LNCaP clone FGC (cell line): ENCODE measurements at regions not wholly inside any gene's neighbourhood (a gene's known extent, or its start where the extent isn't known, plus 50 kb on each side); places are given as distances from the start of the nearest gene placed in this dataset.

Experiments used
- DNase-seq: peaks from one replicate; pipeline ENCODE4 v3.0.0-alpha.2; 2011; ENCODE audit warnings: low read depth
- H3K4me3 ChIP-seq: 2 replicates; pipeline ENCODE4 v1.5.1; 2011; ENCODE audit warnings: mild to moderate bottlenecking, low read depth, low read length, control low read depth
- TF ChIP-seq, protein P1 (sequence below): IDR thresholded peaks from 2 replicates; pipeline ENCODE4 v1.5.1; 2012; ENCODE audit warnings: mild to moderate bottlenecking; ENCODE audit not compliant: control insufficient read depth, insufficient read depth; ENCODE audit errors: extremely low read depth

DNA sequence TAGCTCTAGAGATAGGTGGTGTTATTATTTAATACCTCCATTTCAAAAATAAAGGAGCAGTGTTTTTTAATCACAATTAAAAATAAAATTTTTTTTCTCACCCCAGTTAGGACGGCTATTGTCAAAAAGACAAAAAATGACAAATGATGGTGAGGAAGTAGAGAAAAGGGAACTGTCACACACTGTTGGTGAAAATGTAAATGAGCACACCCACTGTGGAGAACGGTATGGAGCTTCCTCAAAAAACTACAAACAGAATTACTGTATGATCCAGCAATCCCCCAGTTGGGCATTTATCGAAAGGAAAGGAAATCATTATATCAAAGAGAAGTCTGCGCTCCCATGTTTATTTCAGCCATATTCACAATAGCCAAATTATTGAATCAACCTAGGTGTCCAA is 148.7 kb upstream of the NR5A2 start:
- no peak overlapping the region for H3K4me3 ChIP-seq
- TF ChIP-seq, protein P1, sequence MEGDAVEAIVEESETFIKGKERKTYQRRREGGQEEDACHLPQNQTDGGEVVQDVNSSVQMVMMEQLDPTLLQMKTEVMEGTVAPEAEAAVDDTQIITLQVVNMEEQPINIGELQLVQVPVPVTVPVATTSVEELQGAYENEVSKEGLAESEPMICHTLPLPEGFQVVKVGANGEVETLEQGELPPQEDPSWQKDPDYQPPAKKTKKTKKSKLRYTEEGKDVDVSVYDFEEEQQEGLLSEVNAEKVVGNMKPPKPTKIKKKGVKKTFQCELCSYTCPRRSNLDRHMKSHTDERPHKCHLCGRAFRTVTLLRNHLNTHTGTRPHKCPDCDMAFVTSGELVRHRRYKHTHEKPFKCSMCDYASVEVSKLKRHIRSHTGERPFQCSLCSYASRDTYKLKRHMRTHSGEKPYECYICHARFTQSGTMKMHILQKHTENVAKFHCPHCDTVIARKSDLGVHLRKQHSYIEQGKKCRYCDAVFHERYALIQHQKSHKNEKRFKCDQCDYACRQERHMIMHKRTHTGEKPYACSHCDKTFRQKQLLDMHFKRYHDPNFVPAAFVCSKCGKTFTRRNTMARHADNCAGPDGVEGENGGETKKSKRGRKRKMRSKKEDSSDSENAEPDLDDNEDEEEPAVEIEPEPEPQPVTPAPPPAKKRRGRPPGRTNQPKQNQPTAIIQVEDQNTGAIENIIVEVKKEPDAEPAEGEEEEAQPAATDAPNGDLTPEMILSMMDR: no peak
- DNase-seq: no peak

DNA sequence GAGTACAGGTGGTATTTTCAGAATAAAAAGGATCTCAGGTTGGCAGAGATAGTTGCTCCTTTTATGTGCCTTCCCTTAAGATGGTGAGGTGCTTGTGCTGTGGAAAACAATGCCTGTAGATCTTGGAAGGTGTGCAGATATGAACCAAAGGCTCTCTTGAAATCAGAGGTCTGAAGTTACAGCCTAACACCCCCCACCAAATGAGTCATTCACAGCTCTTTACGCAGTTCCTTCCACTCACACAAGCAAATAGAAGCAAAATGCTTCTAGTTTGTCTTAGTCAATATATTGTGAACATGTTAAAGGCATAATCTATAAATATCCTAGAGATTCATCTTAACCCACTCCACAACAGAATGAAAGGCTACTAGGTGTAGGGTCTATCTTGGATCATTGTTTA is 128.9 kb upstream of the NR5A2 start:
- TF ChIP-seq, protein P1: no peak
- no peak overlapping the region for H3K4me3 ChIP-seq
- no peak for DNase-seq

DNA sequence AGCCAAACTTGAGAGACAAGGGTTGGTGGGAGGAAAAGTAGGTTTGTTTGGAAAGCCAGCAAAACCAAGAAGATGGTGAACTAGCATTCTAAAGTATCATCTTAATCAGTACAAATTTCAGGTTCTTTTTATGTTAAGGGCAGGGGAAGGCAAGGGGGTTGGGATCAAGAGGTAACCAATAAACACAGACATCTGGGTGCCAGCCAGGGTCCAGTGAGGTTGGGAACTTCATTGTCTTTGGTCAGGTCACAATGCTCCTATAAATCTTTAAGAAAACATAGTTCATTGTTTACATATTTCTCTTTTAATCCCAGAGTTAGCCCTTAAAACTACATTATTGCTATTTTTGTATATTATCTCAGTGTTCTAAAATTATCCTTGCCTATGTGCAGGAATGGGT is 126.2 kb upstream of the NR5A2 start:
- TF ChIP-seq, protein P1: no peak
- no peak overlapping the region for H3K4me3 ChIP-seq
- peak; percentile 54 for DNase-seq

DNA sequence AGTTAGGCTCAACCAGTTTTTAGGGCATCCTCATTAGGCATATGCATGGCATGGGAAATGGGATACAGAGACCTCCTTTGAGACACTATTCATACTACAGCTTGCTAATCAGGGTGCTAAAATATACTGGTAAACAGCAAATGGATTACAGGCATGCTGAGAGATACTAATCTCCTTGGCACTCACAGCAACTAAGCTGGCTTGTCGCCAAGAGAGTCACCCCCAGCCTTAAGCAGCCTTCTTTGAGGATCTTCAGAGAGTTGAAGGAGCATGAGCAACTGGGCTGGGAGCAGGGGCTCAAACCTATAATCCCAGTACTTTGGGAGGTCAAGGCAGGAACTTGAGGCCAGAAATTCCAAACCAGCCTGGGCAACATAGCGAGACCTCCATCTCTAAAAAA is 120.1 kb upstream of the NR5A2 start:
- H3K4me3 ChIP-seq: no peak overlapping the region
- DNase-seq: no peak
- TF ChIP-seq, protein P1: no peak

DNA sequence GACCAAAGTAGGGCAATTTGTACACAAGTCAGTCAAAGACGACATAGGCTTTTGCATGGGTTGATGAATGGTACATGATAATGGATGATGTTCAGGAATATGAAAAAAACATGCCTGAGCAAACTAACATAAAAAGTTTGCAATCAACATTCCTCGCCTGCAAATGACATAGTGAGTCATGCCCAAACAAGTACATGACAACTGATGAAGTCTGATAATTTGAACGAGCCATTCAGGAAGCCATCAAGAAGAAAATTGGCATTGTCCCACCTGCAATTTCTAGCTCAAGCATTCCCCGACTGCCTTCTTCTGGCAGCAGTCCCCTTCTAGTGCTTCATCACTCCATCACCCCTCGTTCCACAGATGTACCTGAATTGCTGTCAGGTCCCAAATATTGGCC is 118.4 kb upstream of the NR5A2 start:
- peak; percentile 18 for DNase-seq
- TF ChIP-seq, protein P1: no peak

DNA sequence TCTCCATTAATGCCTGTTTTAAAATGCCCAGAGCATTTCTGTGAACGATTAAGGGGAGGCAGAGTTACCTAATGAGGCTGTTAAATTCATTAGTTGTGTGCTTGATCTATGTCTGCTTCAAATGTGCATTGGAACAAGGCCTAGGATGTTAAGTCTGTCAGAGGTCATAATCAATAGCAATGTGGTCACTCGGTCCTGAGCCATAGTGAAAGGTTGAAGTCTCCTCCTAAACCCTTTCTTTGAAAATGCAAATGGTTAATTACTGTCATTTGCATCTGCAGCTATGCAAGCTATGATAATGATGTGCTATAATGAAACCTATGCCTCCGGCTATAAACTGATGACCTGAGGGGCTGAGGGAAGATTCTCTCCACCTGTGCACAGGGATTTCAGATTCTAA is 114.2 kb upstream of the NR5A2 start:
- TF ChIP-seq, protein P1: no peak
- DNase-seq: no peak
- no peak overlapping the region for H3K4me3 ChIP-seq

More for the DNA sequence above, 118.4 kb upstream of the NR5A2 start:
- H3K4me3 ChIP-seq: no peak overlapping the region

DNA sequence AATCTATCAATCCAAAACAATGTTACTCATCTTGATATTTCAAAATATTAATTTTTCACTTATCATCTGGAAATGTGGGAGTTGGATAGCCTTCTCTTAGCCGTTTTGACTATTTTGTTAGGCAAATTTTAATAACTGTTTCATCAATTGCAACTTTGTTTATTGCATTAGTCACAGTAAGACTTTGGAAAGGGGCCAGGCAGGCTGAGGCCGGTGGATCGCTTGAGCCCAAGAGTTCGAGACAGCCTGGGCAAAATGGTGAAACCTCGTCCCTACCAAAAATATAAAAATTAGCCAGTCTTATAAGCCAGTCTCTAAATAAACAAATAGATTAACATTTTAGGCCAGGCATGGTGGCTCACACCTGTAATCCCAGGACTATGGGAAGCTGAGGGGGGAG is 113.0 kb upstream of the NR5A2 start:
- TF ChIP-seq, protein P1: no peak
- no peak overlapping the region for H3K4me3 ChIP-seq
- no peak for DNase-seq
